HG02943 (cell line): ENCODE measurements at regions not wholly inside any gene's neighbourhood (a gene's known extent, or its start where the extent isn't known, plus 50 kb on each side); places are given as distances from the start of the nearest gene placed in this dataset.

Experiments used
- ATAC-seq: cut with Tn5 transposase; IDR thresholded peaks from one replicate; pipeline ENCODE4 v1.9.1; 2021; ENCODE audit warnings: mild to moderate bottlenecking, low read depth, moderate library complexity; ENCODE audit not compliant: unreplicated experiment

- no peak for ATAC-seq
Observed at GRCh38 chr13:99829161-99829560, 142.4 kb downstream of the ZIC5 start.

GRCh38 chr13:99828735-99829134 is 142.8 kb downstream of the ZIC5 start:
- ATAC-seq, result no peak

- no peak for ATAC-seq
Observed at GRCh38 chr13:99828123-99828522, 143.4 kb downstream of the ZIC5 start.

- ATAC-seq, result no peak
Observed at GRCh38 chr13:99827011-99827772, 144.4 kb downstream of the ZIC5 start.

GRCh38 chr13:99823961-99824360 is 147.6 kb downstream of the ZIC5 start:
- ATAC-seq, result no peak

GRCh38 chr13:99822820-99823219 is 148.7 kb downstream of the ZIC5 start:
- no peak for ATAC-seq

- no peak for ATAC-seq
Observed at GRCh38 chr13:99821741-99822140, 149.8 kb downstream of the ZIC5 start.

- no peak for ATAC-seq
Observed at GRCh38 chr13:99819967-99820366, 151.6 kb downstream of the ZIC5 start.

- ATAC-seq, result no peak
Observed at GRCh38 chr13:99816321-99816720, 155.2 kb downstream of the ZIC5 start.

- no peak for ATAC-seq
Observed at GRCh38 chr13:99813336-99814095, 158.1 kb downstream of the ZIC5 start.

- no peak for ATAC-seq
Observed at GRCh38 chr13:99812625-99813024, 158.9 kb downstream of the ZIC5 start.

GRCh38 chr13:99811067-99811700 is 160.4 kb downstream of the ZIC5 start:
- no peak for ATAC-seq

- no peak for ATAC-seq
Observed at GRCh38 chr13:99809926-99810325, 161.6 kb downstream of the ZIC5 start.

- ATAC-seq, result no peak
Observed at GRCh38 chr13:99809496-99809895, 162.1 kb downstream of the ZIC5 start.

- no peak for ATAC-seq
Observed at GRCh38 chr13:99808786-99809185, 162.8 kb downstream of the ZIC5 start.

- no peak for ATAC-seq
Observed at GRCh38 chr13:99806671-99807070, 164.9 kb downstream of the ZIC5 start.

- no peak for ATAC-seq
Observed at GRCh38 chr13:99805361-99805760, 166.2 kb downstream of the ZIC5 start.

GRCh38 chr13:99803141-99803540 is 168.4 kb downstream of the ZIC5 start:
- no peak for ATAC-seq

- ATAC-seq, result no peak
Observed at GRCh38 chr13:99802416-99802815, 169.2 kb downstream of the ZIC5 start.

- ATAC-seq, result no peak
Observed at GRCh38 chr13:99800951-99801350, 170.6 kb downstream of the ZIC5 start.

GRCh38 chr13:99800011-99800410 is 171.6 kb downstream of the ZIC5 start:
- ATAC-seq, result no peak
